ENCODE measurements at regions not wholly inside any gene's neighbourhood (a gene's known extent, or its start where the extent isn't known, plus 50 kb on each side); places are given as distances from the start of the nearest gene placed in this dataset.

- no peak for TF ChIP-seq CTCF (IDR thresholded peaks at IDR 0.05)
- no peak for TF ChIP-seq EP300 (IDR thresholded peaks at IDR 0.05)
- no peak for TF ChIP-seq POLR2AphosphoS5 (IDR thresholded peaks at IDR 0.05)
- no peak for TF ChIP-seq POLR2A (IDR thresholded peaks at IDR 0.05)
Measured at GRCh38 chr9:106417685-106418084, 445.3 kb upstream of the ZNF462 start.
